ENCODE measurements at regions not wholly inside any gene's neighbourhood (a gene's known extent, or its start where the extent isn't known, plus 50 kb on each side); places are given as distances from the start of the nearest gene placed in this dataset.

DNA sequence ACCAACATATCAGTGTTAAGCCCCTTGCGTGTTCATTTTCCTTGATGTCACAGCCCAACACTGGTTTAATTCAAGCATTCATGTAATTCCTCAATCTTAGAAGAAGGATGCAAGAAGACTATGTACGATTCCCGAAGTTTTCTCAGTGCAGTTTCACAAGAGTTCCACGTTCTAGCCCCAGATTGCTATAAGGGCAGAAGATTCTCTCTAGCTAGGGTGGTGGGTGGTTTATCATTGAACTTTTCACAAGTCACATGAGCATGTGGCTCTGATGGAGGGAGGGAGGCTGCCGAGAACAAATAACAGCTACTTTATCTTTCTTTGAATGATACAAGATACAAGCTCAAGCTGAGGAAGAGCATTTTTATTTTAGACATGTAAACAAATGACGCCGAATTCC, 71.9 kb upstream of the NHSL1 start:
- no peak for DNase-seq (ENCODE audit: low spot score)
- no peaks in the 10 kb centered on the region for H3K9me3 ChIP-seq
- H3K4me1 ChIP-seq (ENCODE audit: control insufficient read depth in 1 of 2, low read depth in 2 of 2): peaks cover 4 to 20% of the 10 kb centered on the region in 2 donors
- no peaks in the 10 kb centered on the region for H3K36me3 ChIP-seq
- H3K27ac ChIP-seq: no peak overlapping the region
- TF ChIP-seq, protein P1, sequence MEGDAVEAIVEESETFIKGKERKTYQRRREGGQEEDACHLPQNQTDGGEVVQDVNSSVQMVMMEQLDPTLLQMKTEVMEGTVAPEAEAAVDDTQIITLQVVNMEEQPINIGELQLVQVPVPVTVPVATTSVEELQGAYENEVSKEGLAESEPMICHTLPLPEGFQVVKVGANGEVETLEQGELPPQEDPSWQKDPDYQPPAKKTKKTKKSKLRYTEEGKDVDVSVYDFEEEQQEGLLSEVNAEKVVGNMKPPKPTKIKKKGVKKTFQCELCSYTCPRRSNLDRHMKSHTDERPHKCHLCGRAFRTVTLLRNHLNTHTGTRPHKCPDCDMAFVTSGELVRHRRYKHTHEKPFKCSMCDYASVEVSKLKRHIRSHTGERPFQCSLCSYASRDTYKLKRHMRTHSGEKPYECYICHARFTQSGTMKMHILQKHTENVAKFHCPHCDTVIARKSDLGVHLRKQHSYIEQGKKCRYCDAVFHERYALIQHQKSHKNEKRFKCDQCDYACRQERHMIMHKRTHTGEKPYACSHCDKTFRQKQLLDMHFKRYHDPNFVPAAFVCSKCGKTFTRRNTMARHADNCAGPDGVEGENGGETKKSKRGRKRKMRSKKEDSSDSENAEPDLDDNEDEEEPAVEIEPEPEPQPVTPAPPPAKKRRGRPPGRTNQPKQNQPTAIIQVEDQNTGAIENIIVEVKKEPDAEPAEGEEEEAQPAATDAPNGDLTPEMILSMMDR (IDR thresholded peaks at IDR 0.05): no peak
- H3K27me3 ChIP-seq (replicated peaks; ENCODE audit: insufficient read depth): no peaks in the 10 kb centered on the region
- no peak for ATAC-seq (ENCODE audit: insufficient number of reproducible peaks, low FRiP score, low read depth)
- peak overlapping the region; percentile 73 for H3K4me3 ChIP-seq

DNA sequence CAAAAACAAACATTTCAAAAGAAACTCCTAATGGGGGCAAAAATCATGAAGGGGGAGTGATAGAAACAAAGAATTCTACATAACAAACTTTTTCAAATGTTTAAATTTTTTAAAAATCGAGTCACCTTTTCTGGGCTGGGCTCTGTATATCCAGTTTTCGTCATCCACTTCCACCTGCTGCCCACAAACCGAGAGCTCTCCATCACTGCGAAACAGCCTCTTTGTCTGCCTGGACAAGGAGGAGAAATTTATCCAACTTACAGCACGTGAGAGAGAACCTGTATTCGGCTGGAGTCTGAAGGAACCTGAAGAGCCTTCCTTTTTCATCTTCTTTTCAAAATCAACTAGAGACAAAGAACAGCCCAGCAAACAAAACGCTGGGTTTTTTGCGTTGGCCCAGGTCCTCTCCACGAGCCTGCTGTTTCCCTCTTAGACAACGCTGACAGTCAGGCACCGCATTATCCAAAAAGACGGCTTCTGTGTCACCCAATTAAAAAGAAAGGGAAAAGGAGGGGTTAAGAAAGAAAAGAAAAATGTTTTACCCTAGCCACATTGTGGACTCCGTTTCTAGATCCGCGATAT, 72.4 kb upstream of the NHSL1 start:
- Histone ChIP-seq H3K27me3 (replicated peaks; ENCODE audit: insufficient read depth) (no peaks in the 10 kb centered on the region), H3K4me1 (ENCODE audit: control insufficient read depth in 1 of 2, low read depth in 2 of 2) (peaks cover 4 to 20% of the 10 kb centered on the region in 2 donors), H3K4me3 (peak overlapping the region; percentile 73), H3K27ac (no peak overlapping the region), H3K36me3 (no peaks in the 10 kb centered on the region), H3K9me3 (no peaks in the 10 kb centered on the region)
- ATAC-seq (ENCODE audit: insufficient number of reproducible peaks, low FRiP score, low read depth) (no peak), DNase-seq (ENCODE audit: low spot score) (no peak)
- TF ChIP-seq, protein P1 (IDR thresholded peaks at IDR 0.05): no peak

DNA sequence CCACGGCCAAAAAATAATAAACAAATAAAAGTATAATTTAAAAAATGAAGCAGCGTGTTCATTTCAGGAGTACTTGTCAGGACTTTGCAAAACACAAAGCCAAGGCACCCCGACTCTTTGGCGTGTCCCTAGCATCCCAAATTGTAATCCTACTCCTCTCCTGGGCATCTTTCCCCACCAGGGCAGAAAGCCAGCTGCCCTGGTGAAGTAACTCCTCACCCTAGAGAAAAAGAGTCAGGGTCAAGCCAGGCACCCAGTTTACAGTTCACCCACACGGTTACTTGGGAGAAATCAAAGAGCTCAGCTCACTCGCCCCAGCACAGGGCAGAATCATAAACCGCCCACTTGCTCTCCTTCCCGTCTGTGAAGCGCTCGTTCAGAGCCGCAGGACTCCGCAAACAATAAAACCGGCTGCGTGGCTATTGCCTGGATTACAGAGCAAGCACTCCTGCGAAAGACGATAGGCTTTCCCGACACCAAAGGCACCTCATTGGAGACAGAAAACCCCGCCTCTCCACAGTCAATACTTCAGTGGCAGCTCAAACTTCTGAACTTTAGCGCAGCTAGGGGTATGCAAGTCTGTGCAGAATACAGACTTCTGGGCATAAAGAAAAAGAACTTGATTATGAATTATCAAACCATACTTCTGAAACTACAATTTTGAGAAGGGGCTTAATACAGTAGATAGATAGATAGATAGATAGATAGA, 73.0 kb upstream of the NHSL1 start:
- no peaks in the 10 kb centered on the region for H3K27me3 ChIP-seq (replicated peaks; ENCODE audit: insufficient read depth)
- peak overlapping the region; percentile 73 for H3K4me3 ChIP-seq
- DNase-seq (ENCODE audit: low spot score) (no peak), ATAC-seq (ENCODE audit: insufficient number of reproducible peaks, low FRiP score, low read depth) (no peak)
- peaks cover 4 to 20% of the 10 kb centered on the region in 2 donors for H3K4me1 ChIP-seq (ENCODE audit: control insufficient read depth in 1 of 2, low read depth in 2 of 2)
- H3K36me3 ChIP-seq: no peaks in the 10 kb centered on the region
- no peaks in the 10 kb centered on the region for H3K9me3 ChIP-seq
- H3K27ac ChIP-seq: no peak overlapping the region
- TF ChIP-seq, protein P1 (IDR thresholded peaks at IDR 0.05): no peak

DNA sequence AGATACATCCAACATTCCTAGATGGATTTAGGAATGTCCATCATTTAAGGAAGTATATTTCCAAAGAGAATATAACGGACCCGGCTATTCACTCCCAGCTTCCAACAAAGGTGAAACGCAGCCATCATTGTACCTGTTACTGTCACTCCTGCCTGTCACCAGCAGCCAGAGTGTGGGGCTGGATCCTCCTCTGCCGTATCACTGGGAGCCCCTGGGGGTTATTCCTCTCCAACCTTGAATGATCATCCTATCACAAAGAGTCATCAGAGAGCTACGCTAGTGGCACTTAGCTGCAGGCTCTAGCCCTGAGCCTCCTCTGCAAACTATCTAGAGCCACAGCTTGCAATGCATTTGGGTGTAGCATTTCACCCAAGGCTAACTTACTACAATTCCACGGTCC, 73.6 kb upstream of the NHSL1 start:
- H3K27me3 ChIP-seq (replicated peaks; ENCODE audit: insufficient read depth): no peaks in the 10 kb centered on the region
- H3K4me1 ChIP-seq (ENCODE audit: control insufficient read depth in 1 of 2, low read depth in 2 of 2): peaks cover 4 to 20% of the 10 kb centered on the region in 2 donors
- TF ChIP-seq, protein P1 (IDR thresholded peaks at IDR 0.05): no peak
- H3K27ac ChIP-seq: no peak overlapping the region
- H3K4me3 ChIP-seq: no peak overlapping the region
- no peak for ATAC-seq (ENCODE audit: insufficient number of reproducible peaks, low FRiP score, low read depth)
- H3K36me3 ChIP-seq: no peaks in the 10 kb centered on the region
- DNase-seq (ENCODE audit: low spot score): no peak
- no peaks in the 10 kb centered on the region for H3K9me3 ChIP-seq

DNA sequence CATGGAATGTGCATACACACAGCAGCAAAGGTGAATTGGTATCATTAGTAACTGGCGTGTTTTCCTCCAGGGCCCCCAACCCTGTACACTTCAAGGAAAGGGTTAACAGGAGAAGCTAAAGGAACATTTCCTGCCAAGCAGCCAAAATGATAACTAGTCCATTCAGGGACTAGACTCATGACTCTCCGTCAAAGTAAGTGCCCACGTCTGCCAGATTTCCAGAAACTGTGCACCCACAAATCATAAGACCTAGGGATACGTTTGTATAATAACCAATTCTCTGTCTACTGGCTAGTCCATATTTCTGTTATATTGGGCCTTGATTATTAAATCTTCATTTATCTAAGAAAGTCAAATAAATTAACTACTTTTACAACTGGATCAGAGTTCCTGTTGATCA, 76.0 kb upstream of the NHSL1 start:
- H3K27me3 ChIP-seq (replicated peaks; ENCODE audit: insufficient read depth): no peaks in the 10 kb centered on the region
- ATAC-seq (ENCODE audit: insufficient number of reproducible peaks, low FRiP score, low read depth) (no peak), DNase-seq (ENCODE audit: low spot score) (no peak)
- no peak overlapping the region for H3K27ac ChIP-seq
- H3K36me3 ChIP-seq: no peaks in the 10 kb centered on the region
- peaks cover 0 to 15% of the 10 kb centered on the region in 2 donors for H3K4me1 ChIP-seq (ENCODE audit: control insufficient read depth in 1 of 2, low read depth in 2 of 2)
- no peaks in the 10 kb centered on the region for H3K9me3 ChIP-seq
- TF ChIP-seq, protein P1 (IDR thresholded peaks at IDR 0.05): no peak
- H3K4me3 ChIP-seq: no peak overlapping the region

Measured in thoracic aorta (tissue), 2 donors.